Cerebellar nuclear complex (tissue), 1 donor: ENCODE measurements at regions not wholly inside any gene's neighbourhood (a gene's known extent, or its start where the extent isn't known, plus 50 kb on each side); places are given as distances from the start of the nearest gene placed in this dataset.
"Not testable (repeated sequence)": the region's sequence is repeated elsewhere in the genome, so short reads cannot be mapped to it uniquely, and the experiment has no call there.

Source experiments
- DNase-seq, 2 experiments: peaks; one replicate each; lab custom pipeline; 2025; lab: John Stamatoyannopoulos, UW

DNA sequence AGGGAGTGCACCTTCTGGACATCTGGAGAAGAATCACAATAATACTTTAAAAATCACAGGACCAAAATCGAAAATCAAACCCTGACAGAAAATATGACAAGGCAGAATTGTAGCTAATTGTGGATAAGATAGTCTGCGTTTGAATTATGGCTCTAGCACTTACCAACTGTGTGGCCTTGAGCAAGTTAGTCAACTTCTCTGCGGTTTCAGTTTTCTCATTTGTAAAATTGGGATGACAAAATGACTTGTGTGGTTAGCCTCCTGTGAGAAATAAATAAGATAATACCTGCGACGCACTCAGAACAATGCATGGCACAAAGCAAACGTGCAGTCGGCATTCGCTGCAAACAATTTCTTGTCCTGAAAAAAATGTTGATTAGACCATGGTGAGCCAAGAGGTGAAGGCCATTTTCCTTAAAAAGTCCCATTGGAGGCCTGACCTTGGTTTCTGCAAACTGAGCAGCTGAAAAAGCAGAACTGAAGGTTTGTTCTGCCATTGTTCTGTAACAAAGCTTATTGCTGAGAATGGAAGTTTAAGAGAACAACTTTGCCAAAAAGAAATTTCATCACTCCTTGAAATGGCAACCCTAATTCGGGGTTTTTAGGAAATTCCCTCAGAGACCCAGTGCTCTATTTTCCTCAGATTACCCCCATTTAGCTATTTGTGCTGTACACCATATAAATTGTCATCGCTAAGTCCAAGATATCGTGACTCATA is 266.3 kb downstream of the ERMARD start:
- DNase-seq: no peak

DNA sequence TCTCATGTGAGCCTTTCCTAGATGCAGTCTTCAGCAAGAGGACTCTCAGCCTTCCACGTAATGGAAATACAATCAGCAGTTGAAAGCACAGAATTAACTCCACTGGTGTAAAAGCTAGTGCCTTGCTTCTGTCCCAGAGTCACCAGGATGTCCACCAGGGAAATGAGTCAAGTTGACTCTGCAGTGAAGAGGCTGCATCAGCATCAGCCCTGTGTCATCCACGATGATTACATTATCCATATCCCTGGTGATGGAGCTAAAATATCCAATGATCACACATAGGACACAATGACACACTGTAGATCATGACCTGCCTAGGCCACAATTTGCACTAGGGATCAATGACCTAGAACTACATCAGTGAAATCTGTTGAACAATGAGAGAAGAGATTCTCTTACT is 262.4 kb downstream of the ERMARD start:
- no peak for DNase-seq

GRCh38 chr6:170012037-170012330 is 260.6 kb downstream of the ERMARD start:
- DNase-seq: no peak

GRCh38 chr6:170011204-170012036 is 260.0 kb downstream of the ERMARD start:
- no peak for DNase-seq

GRCh38 chr6:170010665-170011203 is 259.3 kb downstream of the ERMARD start:
- no peak for DNase-seq

DNA sequence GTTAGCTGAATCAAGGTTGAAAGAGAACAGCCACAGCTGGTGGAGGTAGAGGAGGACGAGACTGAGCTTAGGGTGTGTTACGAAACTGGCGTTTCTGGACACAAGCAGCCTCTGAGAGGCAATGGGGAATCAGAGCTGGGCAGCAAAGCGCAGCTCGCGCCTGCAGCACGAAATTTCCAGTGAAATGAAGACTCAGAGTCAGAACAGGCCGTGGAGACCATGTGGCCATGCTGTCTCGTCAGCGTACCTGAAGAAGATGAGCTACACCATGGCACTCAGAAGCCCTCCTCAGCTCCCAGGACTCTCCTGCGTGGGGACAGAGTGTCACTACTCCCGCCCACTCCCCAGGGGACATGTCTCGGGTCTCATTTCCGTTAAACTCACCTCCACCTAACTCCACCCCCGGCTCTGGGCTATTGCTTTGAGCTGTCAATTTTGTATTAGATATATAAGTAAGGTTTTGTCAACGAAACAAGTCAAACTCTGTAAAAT is 256.9 kb downstream of the ERMARD start:
- no peak for DNase-seq

DNA sequence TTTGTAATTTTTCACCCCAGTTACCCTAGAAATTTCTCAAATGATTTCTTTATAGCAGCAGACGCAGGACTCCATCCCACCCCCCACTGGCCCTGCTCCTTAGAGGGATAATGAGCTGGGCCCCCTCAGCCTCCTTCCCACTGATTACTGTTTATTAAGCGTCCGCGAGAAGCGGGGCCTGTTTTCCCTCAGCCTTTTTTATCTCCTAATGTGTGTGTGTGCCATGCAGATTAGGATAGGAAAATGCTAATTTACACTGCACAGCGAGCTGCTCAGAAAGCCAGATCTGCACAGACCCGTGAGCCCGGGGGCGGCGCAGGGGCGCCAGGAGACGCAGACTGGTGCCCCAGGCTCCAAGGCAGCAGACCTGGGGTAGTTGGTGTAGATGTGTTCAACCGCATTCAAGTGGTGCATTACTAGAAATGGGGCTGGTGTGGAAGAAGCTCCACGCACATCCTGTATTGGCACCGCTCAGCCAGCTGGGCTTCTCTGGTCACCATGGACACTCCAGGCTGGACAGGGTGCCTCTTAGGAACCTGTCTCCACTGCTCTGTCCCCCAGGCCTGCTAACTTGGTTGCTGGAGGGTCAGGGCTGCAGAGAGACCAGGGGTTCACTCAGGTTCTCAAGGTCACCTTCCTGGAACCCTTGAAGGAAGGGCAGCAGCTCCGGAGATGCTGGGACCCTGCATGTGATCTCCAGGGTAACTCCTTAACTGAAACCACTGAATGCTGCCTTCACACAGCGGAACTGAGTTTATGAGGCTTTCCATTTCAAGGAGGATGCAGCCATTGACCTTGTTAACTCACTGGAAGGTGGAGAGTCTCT is 256.3 kb downstream of the ERMARD start:
- no peak for DNase-seq

DNA sequence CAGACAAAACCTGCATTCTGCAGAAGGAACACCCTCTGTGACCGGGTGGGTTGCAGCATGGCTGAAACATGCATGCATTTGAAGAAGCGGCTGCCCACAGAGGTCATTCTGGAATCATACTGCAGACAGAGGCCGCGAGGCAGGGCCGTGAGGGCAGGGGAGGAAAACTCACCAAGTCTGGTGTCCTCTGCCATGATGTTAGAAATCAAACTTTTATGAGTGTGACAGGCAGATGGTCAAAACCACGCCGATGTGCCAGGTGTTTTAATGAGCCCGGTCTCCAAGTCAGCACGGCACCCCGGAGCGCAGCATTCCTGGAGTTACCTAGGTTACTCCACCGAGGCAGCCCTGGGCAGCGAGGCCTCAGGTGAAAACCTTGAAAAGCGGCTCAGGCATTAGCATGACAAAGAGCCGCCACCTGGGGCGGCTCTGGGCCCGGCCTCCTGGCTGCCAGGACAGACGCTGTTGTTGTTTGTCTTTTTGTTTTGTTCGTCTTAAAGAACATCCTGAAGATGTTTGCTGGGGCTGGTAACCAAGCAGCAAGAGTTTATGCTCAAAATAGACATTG is 255.6 kb downstream of the ERMARD start:
- no peak for DNase-seq

- no peak for DNase-seq
Measured at GRCh38 chr6:170006071-170006899, 254.9 kb downstream of the ERMARD start.

- no peak for DNase-seq
Measured at GRCh38 chr6:170005665-170006064, 254.2 kb downstream of the ERMARD start.

- no peak for DNase-seq
Measured at GRCh38 chr6:170004585-170005210, 253.3 kb downstream of the ERMARD start.

- DNase-seq: no peak
Measured at GRCh38 chr6:170003451-170004160, 252.2 kb downstream of the ERMARD start.

DNA sequence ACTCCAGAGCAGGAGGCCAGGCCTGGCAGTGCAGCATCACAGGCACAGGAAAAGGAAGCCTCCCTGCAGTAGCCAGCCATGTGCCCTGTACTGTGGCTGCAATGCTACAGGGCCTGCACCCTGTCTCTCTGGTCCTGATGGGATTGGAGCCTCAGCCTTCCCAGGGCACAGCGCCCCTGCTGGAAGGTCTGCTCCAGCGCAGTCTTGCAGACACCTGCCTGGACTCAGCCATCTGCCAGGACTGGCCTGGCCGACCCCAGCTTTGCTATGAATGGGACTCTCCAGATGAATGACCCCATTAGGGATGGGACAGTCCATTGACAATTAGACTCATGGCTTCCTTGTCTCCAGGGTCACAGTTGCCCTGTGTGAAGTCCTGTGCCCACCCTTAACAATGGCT is 251.6 kb downstream of the ERMARD start:
- no peak for DNase-seq

DNA sequence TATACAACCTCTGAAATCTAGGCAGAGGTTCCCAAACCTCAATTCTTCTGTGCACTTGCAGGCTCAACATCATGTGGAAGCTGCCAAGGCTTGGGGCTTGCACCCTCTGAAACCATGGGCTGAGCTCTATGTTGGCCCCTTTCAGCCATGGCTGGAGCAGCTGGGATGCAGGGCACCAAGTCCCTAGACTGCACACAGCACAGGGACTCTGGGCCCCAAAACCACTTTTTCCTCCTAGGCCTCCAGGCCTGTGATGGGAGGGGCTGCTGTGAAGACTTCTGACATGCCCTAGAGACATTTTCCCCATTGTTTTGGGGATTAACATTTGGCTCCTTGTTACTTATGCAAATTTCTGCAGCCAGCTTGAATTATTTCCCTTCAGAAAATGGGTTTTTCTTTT is 250.4 kb downstream of the ERMARD start:
- DNase-seq: not testable (repeated sequence)

DNA sequence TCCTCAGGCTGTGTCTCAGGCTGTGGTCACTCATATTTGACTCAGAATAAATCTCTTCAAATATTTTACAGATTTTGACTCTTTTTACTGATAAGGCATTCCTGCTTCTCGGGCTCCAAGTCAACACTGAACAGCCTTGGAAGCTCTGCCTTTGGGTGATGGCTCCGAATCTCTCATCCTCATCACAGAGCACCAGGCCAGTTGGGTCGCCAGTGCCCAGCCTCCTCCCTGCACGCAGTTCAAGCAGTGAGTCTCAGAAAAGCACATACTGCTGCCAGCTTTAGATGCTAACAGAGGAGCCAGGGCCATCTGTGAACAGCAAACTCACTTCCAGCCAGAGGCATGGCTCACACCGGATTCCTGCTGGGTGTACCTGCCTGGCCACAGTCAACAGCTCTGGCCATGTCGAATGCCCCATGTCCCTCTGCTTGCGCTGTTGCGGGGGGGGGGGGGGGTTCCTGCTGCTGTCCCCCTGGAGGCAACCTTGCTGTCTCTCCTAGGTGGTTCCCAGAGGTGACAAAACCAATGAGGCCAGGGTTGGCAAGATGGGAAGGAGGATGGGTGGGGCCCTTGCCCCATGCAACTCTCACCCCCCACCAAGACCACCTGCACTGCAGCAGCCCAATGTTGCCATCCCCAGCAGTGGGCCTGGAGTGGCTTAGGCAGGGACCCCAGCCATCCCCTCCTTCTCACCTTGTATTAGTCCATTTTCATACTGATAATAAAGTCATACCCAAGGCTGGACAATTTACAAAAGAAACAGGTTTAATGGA is 248.8 kb downstream of the ERMARD start:
- no peak for DNase-seq

GRCh38 chr6:169999367-169999766 is 247.9 kb downstream of the ERMARD start:
- no peak for DNase-seq

GRCh38 chr6:169998457-169998856 is 247.0 kb downstream of the ERMARD start:
- DNase-seq: no peak

GRCh38 chr6:169997930-169998218 is 246.5 kb downstream of the ERMARD start:
- DNase-seq: no peak

- DNase-seq: no peak
Measured at GRCh38 chr6:169997187-169997929, 245.9 kb downstream of the ERMARD start.
